ENCODE measurements at regions not wholly inside any gene's neighbourhood (a gene's known extent, or its start where the extent isn't known, plus 50 kb on each side); places are given as distances from the start of the nearest gene placed in this dataset.

DNA sequence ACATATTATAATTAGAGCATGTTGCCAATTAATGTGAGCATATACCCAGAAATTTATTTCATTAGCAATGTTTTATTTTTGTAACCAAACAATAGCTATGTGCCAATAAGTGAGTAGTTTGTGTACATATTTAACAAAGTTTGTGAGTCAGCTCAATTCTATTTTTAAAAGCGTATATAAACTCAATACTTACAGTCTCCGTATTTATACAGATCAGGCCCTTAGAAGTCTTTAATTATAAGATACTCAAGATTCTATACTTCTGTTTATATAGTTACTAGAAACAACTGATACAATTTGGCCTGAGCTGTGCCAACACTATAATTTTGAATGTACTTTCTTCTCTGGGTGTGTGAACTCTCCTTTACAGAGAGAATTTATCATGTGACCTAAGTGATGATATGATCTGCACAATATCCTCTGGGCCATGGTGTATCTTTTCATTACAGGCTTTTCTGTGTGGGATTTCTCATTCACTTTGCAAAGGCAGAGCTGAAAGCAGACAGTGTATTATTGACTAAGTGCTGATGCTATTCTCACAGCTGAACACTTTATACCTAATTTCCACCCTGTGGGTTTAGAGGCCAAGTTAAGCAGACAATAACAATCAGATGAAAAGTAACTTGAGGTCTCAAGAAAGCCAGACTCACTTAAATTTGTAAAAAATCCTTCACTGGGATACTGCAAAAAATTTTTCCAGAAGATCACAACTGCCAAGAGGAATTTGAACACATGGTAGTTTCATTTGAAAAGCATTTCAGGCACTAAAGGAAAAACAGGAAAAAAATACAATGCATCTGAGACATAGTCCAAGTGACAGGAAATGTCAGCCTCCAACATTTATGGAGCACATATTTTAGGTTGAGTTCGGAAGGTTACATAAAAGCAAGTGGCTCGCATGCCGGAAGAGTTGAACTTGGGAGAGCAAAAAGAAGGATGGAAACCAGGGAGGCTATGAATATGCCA lies 277.9 kb upstream of the SEMA6D start:
- TF ChIP-seq, protein P1, sequence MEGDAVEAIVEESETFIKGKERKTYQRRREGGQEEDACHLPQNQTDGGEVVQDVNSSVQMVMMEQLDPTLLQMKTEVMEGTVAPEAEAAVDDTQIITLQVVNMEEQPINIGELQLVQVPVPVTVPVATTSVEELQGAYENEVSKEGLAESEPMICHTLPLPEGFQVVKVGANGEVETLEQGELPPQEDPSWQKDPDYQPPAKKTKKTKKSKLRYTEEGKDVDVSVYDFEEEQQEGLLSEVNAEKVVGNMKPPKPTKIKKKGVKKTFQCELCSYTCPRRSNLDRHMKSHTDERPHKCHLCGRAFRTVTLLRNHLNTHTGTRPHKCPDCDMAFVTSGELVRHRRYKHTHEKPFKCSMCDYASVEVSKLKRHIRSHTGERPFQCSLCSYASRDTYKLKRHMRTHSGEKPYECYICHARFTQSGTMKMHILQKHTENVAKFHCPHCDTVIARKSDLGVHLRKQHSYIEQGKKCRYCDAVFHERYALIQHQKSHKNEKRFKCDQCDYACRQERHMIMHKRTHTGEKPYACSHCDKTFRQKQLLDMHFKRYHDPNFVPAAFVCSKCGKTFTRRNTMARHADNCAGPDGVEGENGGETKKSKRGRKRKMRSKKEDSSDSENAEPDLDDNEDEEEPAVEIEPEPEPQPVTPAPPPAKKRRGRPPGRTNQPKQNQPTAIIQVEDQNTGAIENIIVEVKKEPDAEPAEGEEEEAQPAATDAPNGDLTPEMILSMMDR (conservative IDR thresholded peaks at IDR 0.05 in 1 of 2, IDR thresholded peaks at IDR 0.05 in 1 of 2; ENCODE audit: extremely low read depth in 1 of 2, insufficient read depth in 1 of 2, low read depth in 1 of 2, low read length in 2 of 2): no peak
- TF ChIP-seq EZH2 (IDR thresholded peaks at IDR 0.05; ENCODE audit: borderline replicate concordance, low read length): no peak
